IMR-90 (cell line): ENCODE measurements at regions not wholly inside any gene's neighbourhood (a gene's known extent, or its start where the extent isn't known, plus 50 kb on each side); places are given as distances from the start of the nearest gene placed in this dataset.

Experiments used
- ATAC-seq: fragments of 200-7000 bp; cut with Tn5 transposase; 2 replicates; pipeline ENCODE4 v1.9.1; 2020; ENCODE audit warnings: low read depth, mild to moderate bottlenecking, moderate library complexity
- BruUV-seq: library from RNA; stranded (reverse); fragments of 400-500 nt; replicated peaks from 2 replicates; lab custom pipeline; 2021; lab: Mats Ljungman, UMichigan
- CTCF ChIA-PET: fragments of 300-600 bp; formaldehyde crosslinking; extraction: SDS; loops from one replicate; lab custom pipeline; 2021; ENCODE audit warnings: antibody characterized with exemption; lab: Yijun Ruan, JAX
- POLR2A ChIA-PET: fragments of 300-600 bp; sonication (Branson Sonifier 250); formaldehyde crosslinking; loops from one replicate; lab custom pipeline; 2022; ENCODE audit warnings: antibody characterized with exemption; ENCODE audit not compliant: unreplicated experiment; lab: Charles Lee
- DNase-seq: peaks from one replicate; pipeline ENCODE4 v3.0.0; 2013
- H2AFZ ChIP-seq: replicated peaks from 2 replicates; pipeline ENCODE3; 2013; ENCODE audit warnings: low read length, mild to moderate bottlenecking; ENCODE audit not compliant: poor library complexity
- H2AK5ac ChIP-seq: 2 replicates; pipeline ENCODE4 v1.6.1; 2013; ENCODE audit warnings: low read depth, low read length, inconsistent platforms
- H2AK9ac ChIP-seq: replicated peaks from 2 replicates; pipeline ENCODE3; 2013; ENCODE audit warnings: mild to moderate bottlenecking, low read depth, low read length, moderate library complexity; ENCODE audit not compliant: poor library complexity
- H2BK120ac ChIP-seq: 2 replicates; pipeline ENCODE4 v1.6.1; 2013; ENCODE audit warnings: low read depth, low read length, inconsistent platforms
- H2BK15ac ChIP-seq: 3 replicates; pipeline ENCODE4 v1.6.1; 2013; ENCODE audit warnings: low read depth, low read length, inconsistent platforms
- H2BK20ac ChIP-seq: 2 replicates; pipeline ENCODE4 v1.6.1; 2013; ENCODE audit warnings: low read depth, mild to moderate bottlenecking, inconsistent platforms, low read length, moderate library complexity
- H2BK5ac ChIP-seq: 2 replicates; pipeline ENCODE4 v1.6.1; 2013; ENCODE audit warnings: mild to moderate bottlenecking, low read depth, low read length, inconsistent platforms; ENCODE audit not compliant: poor library complexity, severe bottlenecking
- H3K14ac ChIP-seq: replicated peaks from 2 replicates; pipeline ENCODE4 v1.6.1; 2013; ENCODE audit warnings: low read depth, low read length, inconsistent platforms
- H3K18ac ChIP-seq: 2 replicates; pipeline ENCODE4 v1.6.1; 2013; ENCODE audit warnings: low read depth, low read length, control low read depth
- H3K23ac ChIP-seq: 2 replicates; pipeline ENCODE4 v1.6.1; 2013; ENCODE audit warnings: low read depth, low read length, inconsistent platforms
- H3K27ac ChIP-seq: 2 replicates; pipeline ENCODE4 v1.5.1; 2013; ENCODE audit warnings: mild to moderate bottlenecking, control low read depth, low read length; ENCODE audit not compliant: insufficient read depth
- H3K27me3 ChIP-seq: 2 replicates; pipeline ENCODE4 v1.6.1; 2013; ENCODE audit warnings: low read length; ENCODE audit not compliant: control insufficient read depth, insufficient read depth
- H3K36me3 ChIP-seq: 2 replicates; pipeline ENCODE4 v1.6.1; 2013; ENCODE audit warnings: low read length, mixed read lengths; ENCODE audit not compliant: control insufficient read depth, insufficient read depth
- H3K4ac ChIP-seq: 2 replicates; pipeline ENCODE4 v1.6.1; 2013; ENCODE audit warnings: low read depth, low read length, inconsistent platforms
- H3K4me1 ChIP-seq: 2 replicates; pipeline ENCODE4 v1.6.1; 2013; ENCODE audit warnings: low read length, mixed read lengths; ENCODE audit not compliant: control insufficient read depth, insufficient read depth
- H3K4me2 ChIP-seq: 2 replicates; pipeline ENCODE4 v1.6.1; 2013; ENCODE audit warnings: low read depth, mild to moderate bottlenecking, control low read depth, low read length, moderate library complexity
- H3K4me3 ChIP-seq: 2 replicates; pipeline ENCODE4 v1.5.1; 2013; ENCODE audit warnings: low read depth, mild to moderate bottlenecking, control low read depth, low read length, moderate library complexity; ENCODE audit not compliant: insufficient read depth
- H3K56ac ChIP-seq: 2 replicates; pipeline ENCODE4 v1.6.1; 2013; ENCODE audit warnings: low read length, inconsistent platforms; ENCODE audit not compliant: insufficient read depth; ENCODE audit errors: extremely low read depth
- H3K79me1 ChIP-seq, 2 experiments: 2 replicates each; pipeline ENCODE4 v1.6.1; 2013; ENCODE audit warnings: low read length in 2 of 2, inconsistent platforms in 1 of 2, low read depth in 1 of 2
- H3K9ac ChIP-seq: 2 replicates; pipeline ENCODE4 v1.6.1; 2013; ENCODE audit warnings: low read depth, low read length, control low read depth
- H3K9me1 ChIP-seq: 2 replicates; pipeline ENCODE4 v1.6.1; 2013; ENCODE audit warnings: low read length, inconsistent platforms; ENCODE audit not compliant: insufficient read depth
- H3K9me3 ChIP-seq: 2 replicates; pipeline ENCODE4 v1.6.1; 2013; ENCODE audit warnings: low read length; ENCODE audit not compliant: control insufficient read depth, insufficient read depth
- H4K20me1 ChIP-seq: 2 replicates; pipeline ENCODE4 v1.6.1; 2013; ENCODE audit warnings: low read length, inconsistent platforms; ENCODE audit not compliant: insufficient read depth
- H4K5ac ChIP-seq: 2 replicates; pipeline ENCODE4 v1.6.1; 2013; ENCODE audit warnings: mild to moderate bottlenecking, low read depth, low read length, control low read depth
- H4K8ac ChIP-seq, 2 experiments: 2 replicates each; pipeline ENCODE4 v1.6.1; 2013; ENCODE audit warnings: low read depth in 2 of 2, low read length in 2 of 2, control low read depth in 1 of 2, inconsistent platforms in 1 of 2
- H4K91ac ChIP-seq: 2 replicates; pipeline ENCODE4 v1.6.1; 2013; ENCODE audit warnings: low read depth, low read length, inconsistent platforms; ENCODE audit not compliant: insufficient read depth
- CEBPB ChIP-seq: IDR thresholded peaks from 2 replicates; pipeline ENCODE4 v1.6.1; 2012; ENCODE audit warnings: low read depth, low read length, improper control_type of control experiment
- MAZ ChIP-seq: IDR thresholded peaks from 2 replicates; pipeline ENCODE4 v1.6.1; 2012; ENCODE audit warnings: low read depth, mild to moderate bottlenecking, low read length, improper control_type of control experiment, moderate library complexity, borderline replicate concordance
- RCOR1 ChIP-seq: IDR thresholded peaks from 2 replicates; pipeline ENCODE4 v1.6.1; 2012; ENCODE audit warnings: mild to moderate bottlenecking, low read length, improper control_type of control experiment; ENCODE audit not compliant: insufficient replicate concordance
- RFX5 ChIP-seq: IDR thresholded peaks from 2 replicates; pipeline ENCODE4 v1.8.0; 2012; ENCODE audit warnings: low read depth, mild to moderate bottlenecking, low read length, moderate library complexity
- dilution Hi-C: fragments of 300-500 bp; cut with HindIII; formaldehyde crosslinking; loops from one replicate; pipeline ENCODE4 v1.14.3; 2018; ENCODE audit warnings: low sequenced_read_pairs; ENCODE audit not compliant: unreplicated experiment
- in situ Hi-C: fragments of 300-500 bp; cut with MboI; formaldehyde crosslinking; loops from 3 replicates; pipeline ENCODE4 v1.14.3; 2019; ENCODE audit warnings: low sequenced_read_pairs, inconsistent platforms, mixed read lengths
- intact Hi-C: fragments of 100-400 bp; cut with micrococcal nuclease; formaldehyde crosslinking; loops from 2 replicates; pipeline ENCODE4 v1.10.0; 2022
- TF ChIP-seq, protein P1 (sequence below): fragments of 150-350 bp; IDR thresholded peaks from 2 replicates; pipeline ENCODE4 v1.6.1; 2016; ENCODE audit warnings: low read depth, mild to moderate bottlenecking, low read length, moderate library complexity, borderline replicate concordance

DNA sequence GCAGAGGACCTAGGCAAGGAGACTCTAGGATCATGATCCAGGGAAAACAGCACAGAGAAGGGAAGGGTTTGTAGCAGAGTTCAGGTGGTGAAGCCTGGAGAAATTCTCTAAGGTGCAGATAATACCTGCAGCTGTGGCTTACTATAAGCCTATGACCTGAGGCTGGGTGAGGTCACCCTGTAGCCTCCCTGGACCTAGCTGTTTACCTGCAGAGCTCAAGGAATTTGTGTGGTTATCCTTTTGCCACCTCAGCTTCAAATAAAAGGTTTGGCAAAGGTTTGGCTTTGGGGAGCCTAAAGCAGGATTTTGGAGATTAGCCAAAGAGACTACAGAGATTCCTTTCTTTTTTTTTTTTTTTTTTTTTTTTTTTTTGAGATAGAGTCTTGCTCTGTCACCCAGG is 79.5 kb upstream of the ZNF648 start:
- in situ Hi-C loops = loop anchor here (5.0 kb wide), 1 partner anchor 256 kb away; no protein-coding TSS in a partner anchor
- dilution Hi-C loops = no loop called here
- DNase-seq = no peak
- Histone ChIP-seq H3K4me2 (no peak overlapping the region), H3K27ac (no peak overlapping the region), H3K18ac (no peak overlapping the region), H3K9me1 (no peaks in the 10 kb centered on the region), H2AK9ac (no peak overlapping the region), H2AFZ (no peak overlapping the region), H2BK120ac (no peak overlapping the region), H2BK20ac (no peak overlapping the region), H2BK5ac (no peak overlapping the region), H3K4ac (no peak overlapping the region), H3K79me1 (no peaks in the 10 kb centered on the region), H3K9me3 (no peaks in the 10 kb centered on the region), H3K9ac (no peak overlapping the region), H3K56ac (no peak overlapping the region), H4K91ac (no peak overlapping the region), H3K14ac (no peak overlapping the region), H2BK15ac (no peak overlapping the region), H3K4me3 (no peak overlapping the region), H3K23ac (no peak overlapping the region), H3K36me3 (no peaks in the 10 kb centered on the region), H4K20me1 (no peaks in the 10 kb centered on the region), H4K5ac (no peak overlapping the region), H3K27me3 (no peaks in the 10 kb centered on the region; the same call in 1 of the 2 replicates), H3K4me1 (0 out of 2 replicates have a peak, but pooled peaks cover 2% of the 10 kb centered on the region), H2AK5ac (no peak overlapping the region), H4K8ac (no peak overlapping the region)
- ChIA-PET POLR2A (no interaction called here), CTCF (no interaction called here)
- no peak for ATAC-seq
- no TSS peak for BruUV-seq
- intact Hi-C loops = no loop called here
- no peak for TF ChIP-seq CEBPB
- TF ChIP-seq, protein P1, sequence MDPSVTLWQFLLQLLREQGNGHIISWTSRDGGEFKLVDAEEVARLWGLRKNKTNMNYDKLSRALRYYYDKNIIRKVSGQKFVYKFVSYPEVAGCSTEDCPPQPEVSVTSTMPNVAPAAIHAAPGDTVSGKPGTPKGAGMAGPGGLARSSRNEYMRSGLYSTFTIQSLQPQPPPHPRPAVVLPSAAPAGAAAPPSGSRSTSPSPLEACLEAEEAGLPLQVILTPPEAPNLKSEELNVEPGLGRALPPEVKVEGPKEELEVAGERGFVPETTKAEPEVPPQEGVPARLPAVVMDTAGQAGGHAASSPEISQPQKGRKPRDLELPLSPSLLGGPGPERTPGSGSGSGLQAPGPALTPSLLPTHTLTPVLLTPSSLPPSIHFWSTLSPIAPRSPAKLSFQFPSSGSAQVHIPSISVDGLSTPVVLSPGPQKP = no peak
- TF ChIP-seq RCOR1 = no peak
- no peak for TF ChIP-seq MAZ
- no peak for TF ChIP-seq RFX5
